K562 (cell line): ENCODE measurements at regions not wholly inside any gene's neighbourhood (a gene's known extent, or its start where the extent isn't known, plus 50 kb on each side); places are given as distances from the start of the nearest gene placed in this dataset.
A peak's percentile ranks its signal among the peaks of the same experiment; 100 is the strongest.

Experiments
- ARID2 ChIP-seq: fragments of 450-650 bp; IDR thresholded peaks from 2 replicates; pipeline ENCODE4 v1.6.1; 2017; ENCODE audit warnings: antibody characterized with exemption, mild to moderate bottlenecking
- BHLHE40 ChIP-seq: IDR thresholded peaks from 2 replicates; pipeline ENCODE4 v1.6.1; 2011; ENCODE audit warnings: low read length, improper control_type of control experiment
- CXXC5 ChIP-seq: fragments of 250-450 bp; sonication (Bioruptor Pico); IDR thresholded peaks from 2 replicates; pipeline ENCODE4 v1.8.0; 2022; ENCODE audit warnings: inconsistent platforms, mild to moderate bottlenecking, moderate library complexity
- ETV1 ChIP-seq: fragments of 450-650 bp; conservative IDR thresholded peaks from 2 replicates; pipeline ENCODE4 v1.6.1; 2016; ENCODE audit warnings: missing genetic modification characterization, control low read depth, low read depth, missing compliant biosample characterization
- FOXM1 ChIP-seq, 2 experiments: fragments of 450-650 bp in 1 of 2; sonication (generic) in 1 of 2; formaldehyde crosslinking in 1 of 2; IDR thresholded peaks; 2 replicates each; pipeline versions ENCODE4 v1.6.1 to v1.9.0; 2017 to 2022; ENCODE audit warnings: low read depth in 2 of 2, mild to moderate bottlenecking in 2 of 2, missing genetic modification reagents in 1 of 2, moderate library complexity in 1 of 2
- GATA2 ChIP-seq: sonication (generic); formaldehyde crosslinking; IDR thresholded peaks from 2 replicates; pipeline ENCODE4 v1.4.0; 2020; ENCODE audit warnings: mild to moderate bottlenecking, missing genetic modification reagents
- MCM5 ChIP-seq: fragments of 450-650 bp; IDR thresholded peaks from 2 replicates; pipeline ENCODE4 v1.6.1; 2016; ENCODE audit warnings: low read depth
- PTTG1 ChIP-seq: fragments of 450-650 bp; IDR thresholded peaks from 2 replicates; pipeline ENCODE4 v1.6.1; 2016; ENCODE audit warnings: low read depth, mild to moderate bottlenecking, missing genetic modification characterization, missing compliant biosample characterization
- TOE1 ChIP-seq, 2 experiments: fragments of 450-650 bp in 1 of 2; sonication (generic) in 1 of 2; formaldehyde crosslinking in 1 of 2; IDR thresholded peaks; 2 replicates each; pipeline versions ENCODE4 v1.7.1 to v1.8.0; 2016 to 2022; ENCODE audit warnings: borderline replicate concordance in 2 of 2, mild to moderate bottlenecking in 2 of 2, antibody characterized with exemption in 1 of 2, inconsistent platforms in 1 of 2, low read depth in 1 of 2, missing genetic modification reagents in 1 of 2, moderate library complexity in 1 of 2
- ZNF174 ChIP-seq: fragments of 250-450 bp; sonication (Bioruptor Pico); IDR thresholded peaks from 2 replicates; pipeline ENCODE4 v1.4.0; 2020; ENCODE audit warnings: mild to moderate bottlenecking
- ZNF224 ChIP-seq: sonication (generic); formaldehyde crosslinking; IDR thresholded peaks from 2 replicates; pipeline ENCODE4 v1.8.0; 2022; ENCODE audit warnings: mild to moderate bottlenecking, missing genetic modification reagents
- ZNF274 ChIP-seq: IDR thresholded peaks from 2 replicates; pipeline ENCODE4 v1.6.1; 2011; ENCODE audit warnings: low read depth, mild to moderate bottlenecking, low read length, moderate library complexity, borderline replicate concordance
- TF ChIP-seq, protein P1 (sequence below): sonication (generic); formaldehyde crosslinking; IDR thresholded peaks from 2 replicates; pipeline ENCODE4 v1.8.0; 2022; ENCODE audit warnings: missing genetic modification reagents, mild to moderate bottlenecking, moderate library complexity, borderline replicate concordance
- TF ChIP-seq, protein P2 (sequence below): fragments of 450-650 bp; IDR thresholded peaks from 2 replicates; pipeline ENCODE4 v1.6.1; 2016; ENCODE audit warnings: antibody characterized with exemption
- TF ChIP-seq, protein P3 (sequence below): fragments of 250-450 bp; sonication (Bioruptor Pico); IDR thresholded peaks from 2 replicates; pipeline ENCODE4 v1.5.0; 2021; ENCODE audit warnings: mild to moderate bottlenecking, borderline replicate concordance
- TF ChIP-seq, protein P4 (sequence below): sonication (generic); formaldehyde crosslinking; IDR thresholded peaks from 2 replicates; pipeline ENCODE4 v1.4.0; 2020; ENCODE audit warnings: mild to moderate bottlenecking, missing genetic modification reagents
- TF ChIP-seq, protein P5 (sequence below): fragments of 150-350 bp; conservative IDR thresholded peaks from 2 replicates; pipeline ENCODE4 v1.6.1; 2014; ENCODE audit warnings: low read length

DNA sequence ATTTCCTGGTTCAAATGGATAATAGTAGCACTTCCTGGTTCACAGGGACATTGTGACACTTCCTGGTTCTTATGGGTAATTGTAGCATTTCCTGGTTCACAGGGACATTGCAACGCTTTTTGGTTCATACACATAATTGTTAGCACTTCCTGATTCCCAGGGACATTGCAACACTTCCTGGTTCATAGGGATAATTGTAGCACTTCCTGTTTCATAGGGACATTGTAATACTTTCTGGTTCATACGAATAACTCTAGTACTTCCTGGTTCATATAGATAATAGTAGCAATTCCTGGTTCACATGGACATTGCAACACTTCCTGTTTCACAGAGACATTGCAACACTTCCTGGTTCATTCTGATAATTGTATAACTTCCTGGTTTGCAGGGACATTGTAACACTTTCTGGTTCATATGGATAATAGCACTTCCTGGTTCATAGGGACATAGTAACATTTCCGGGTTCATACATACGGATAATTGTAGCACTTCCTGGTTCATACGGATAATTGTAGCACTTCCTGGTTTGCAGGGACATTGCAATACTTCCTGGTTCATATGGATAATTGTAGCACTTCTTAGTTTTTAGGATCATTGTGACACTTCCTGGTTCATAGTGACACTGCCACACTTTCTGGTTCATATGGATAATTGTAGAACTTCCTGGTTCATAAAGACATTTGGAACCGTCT, 61.6 kb upstream of the CD99 start (continued):
- TF ChIP-seq, protein P1, sequence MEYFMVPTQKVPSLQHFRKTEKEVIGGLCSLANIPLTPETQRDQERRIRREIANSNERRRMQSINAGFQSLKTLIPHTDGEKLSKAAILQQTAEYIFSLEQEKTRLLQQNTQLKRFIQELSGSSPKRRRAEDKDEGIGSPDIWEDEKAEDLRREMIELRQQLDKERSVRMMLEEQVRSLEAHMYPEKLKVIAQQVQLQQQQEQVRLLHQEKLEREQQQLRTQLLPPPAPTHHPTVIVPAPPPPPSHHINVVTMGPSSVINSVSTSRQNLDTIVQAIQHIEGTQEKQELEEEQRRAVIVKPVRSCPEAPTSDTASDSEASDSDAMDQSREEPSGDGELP: no peak
- TF ChIP-seq ZNF224 (CRISPR knock-in tag) (peak; percentile 23; the same call in 1 of the 2 replicates), PTTG1 (tag) (no peak), GATA2 (no peak), ZNF174 (no peak), MCM5 (no peak), CXXC5 (CRISPR knock-in tag) (peak; percentile 59), ZNF274 (no peak), BHLHE40 (no peak), TOE1 (IDR thresholded peaks at IDR 0.05; ENCODE audit: borderline replicate concordance) (no peak), TOE1 (CRISPR knock-in tag; IDR thresholded peaks at IDR 0.05; ENCODE audit: borderline replicate concordance, low read depth) (peak; percentile 93; the same call in 1 of the 2 replicates), ETV1 (tag) (peak; percentile 92), FOXM1 (IDR thresholded peaks at IDR 0.05; ENCODE audit: low read depth) (no peak), FOXM1 (CRISPR knock-in tag; IDR thresholded peaks at IDR 0.05; ENCODE audit: low read depth) (no peak), ARID2 (no peak)
- TF ChIP-seq, protein P2, sequence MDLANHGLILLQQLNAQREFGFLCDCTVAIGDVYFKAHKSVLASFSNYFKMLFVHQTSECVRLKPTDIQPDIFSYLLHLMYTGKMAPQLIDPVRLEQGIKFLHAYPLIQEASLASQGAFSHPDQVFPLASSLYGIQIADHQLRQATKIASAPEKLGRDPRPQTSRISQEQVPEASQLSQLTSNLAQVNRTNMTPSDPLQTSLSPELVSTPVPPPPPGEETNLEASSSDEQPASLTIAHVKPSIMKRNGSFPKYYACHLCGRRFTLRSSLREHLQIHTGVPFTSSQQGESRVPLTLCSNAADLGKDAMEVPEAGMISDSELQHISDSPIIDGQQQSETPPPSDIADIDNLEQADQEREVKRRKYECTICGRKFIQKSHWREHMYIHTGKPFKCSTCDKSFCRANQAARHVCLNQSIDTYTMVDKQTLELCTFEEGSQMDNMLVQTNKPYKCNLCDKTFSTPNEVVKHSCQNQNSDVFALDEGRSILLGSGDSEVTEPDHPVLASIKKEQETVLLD: no peak
- TF ChIP-seq, protein P3, sequence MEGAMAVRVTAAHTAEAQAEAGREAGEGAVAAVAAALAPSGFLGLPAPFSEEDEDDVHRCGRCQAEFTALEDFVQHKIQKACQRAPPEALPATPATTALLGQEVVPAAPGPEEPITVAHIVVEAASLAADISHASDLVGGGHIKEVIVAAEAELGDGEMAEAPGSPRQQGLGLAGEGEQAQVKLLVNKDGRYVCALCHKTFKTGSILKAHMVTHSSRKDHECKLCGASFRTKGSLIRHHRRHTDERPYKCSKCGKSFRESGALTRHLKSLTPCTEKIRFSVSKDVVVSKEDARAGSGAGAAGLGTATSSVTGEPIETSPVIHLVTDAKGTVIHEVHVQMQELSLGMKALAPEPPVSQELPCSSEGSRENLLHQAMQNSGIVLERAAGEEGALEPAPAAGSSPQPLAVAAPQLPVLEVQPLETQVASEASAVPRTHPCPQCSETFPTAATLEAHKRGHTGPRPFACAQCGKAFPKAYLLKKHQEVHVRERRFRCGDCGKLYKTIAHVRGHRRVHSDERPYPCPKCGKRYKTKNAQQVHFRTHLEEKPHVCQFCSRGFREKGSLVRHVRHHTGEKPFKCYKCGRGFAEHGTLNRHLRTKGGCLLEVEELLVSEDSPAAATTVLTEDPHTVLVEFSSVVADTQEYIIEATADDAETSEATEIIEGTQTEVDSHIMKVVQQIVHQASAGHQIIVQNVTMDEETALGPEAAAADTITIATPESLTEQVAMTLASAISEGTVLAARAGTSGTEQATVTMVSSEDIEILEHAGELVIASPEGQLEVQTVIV (CRISPR knock-in tag): no peak
- TF ChIP-seq, protein P4, sequence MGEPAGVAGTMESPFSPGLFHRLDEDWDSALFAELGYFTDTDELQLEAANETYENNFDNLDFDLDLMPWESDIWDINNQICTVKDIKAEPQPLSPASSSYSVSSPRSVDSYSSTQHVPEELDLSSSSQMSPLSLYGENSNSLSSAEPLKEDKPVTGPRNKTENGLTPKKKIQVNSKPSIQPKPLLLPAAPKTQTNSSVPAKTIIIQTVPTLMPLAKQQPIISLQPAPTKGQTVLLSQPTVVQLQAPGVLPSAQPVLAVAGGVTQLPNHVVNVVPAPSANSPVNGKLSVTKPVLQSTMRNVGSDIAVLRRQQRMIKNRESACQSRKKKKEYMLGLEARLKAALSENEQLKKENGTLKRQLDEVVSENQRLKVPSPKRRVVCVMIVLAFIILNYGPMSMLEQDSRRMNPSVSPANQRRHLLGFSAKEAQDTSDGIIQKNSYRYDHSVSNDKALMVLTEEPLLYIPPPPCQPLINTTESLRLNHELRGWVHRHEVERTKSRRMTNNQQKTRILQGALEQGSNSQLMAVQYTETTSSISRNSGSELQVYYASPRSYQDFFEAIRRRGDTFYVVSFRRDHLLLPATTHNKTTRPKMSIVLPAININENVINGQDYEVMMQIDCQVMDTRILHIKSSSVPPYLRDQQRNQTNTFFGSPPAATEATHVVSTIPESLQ: no peak
- TF ChIP-seq, protein P5, sequence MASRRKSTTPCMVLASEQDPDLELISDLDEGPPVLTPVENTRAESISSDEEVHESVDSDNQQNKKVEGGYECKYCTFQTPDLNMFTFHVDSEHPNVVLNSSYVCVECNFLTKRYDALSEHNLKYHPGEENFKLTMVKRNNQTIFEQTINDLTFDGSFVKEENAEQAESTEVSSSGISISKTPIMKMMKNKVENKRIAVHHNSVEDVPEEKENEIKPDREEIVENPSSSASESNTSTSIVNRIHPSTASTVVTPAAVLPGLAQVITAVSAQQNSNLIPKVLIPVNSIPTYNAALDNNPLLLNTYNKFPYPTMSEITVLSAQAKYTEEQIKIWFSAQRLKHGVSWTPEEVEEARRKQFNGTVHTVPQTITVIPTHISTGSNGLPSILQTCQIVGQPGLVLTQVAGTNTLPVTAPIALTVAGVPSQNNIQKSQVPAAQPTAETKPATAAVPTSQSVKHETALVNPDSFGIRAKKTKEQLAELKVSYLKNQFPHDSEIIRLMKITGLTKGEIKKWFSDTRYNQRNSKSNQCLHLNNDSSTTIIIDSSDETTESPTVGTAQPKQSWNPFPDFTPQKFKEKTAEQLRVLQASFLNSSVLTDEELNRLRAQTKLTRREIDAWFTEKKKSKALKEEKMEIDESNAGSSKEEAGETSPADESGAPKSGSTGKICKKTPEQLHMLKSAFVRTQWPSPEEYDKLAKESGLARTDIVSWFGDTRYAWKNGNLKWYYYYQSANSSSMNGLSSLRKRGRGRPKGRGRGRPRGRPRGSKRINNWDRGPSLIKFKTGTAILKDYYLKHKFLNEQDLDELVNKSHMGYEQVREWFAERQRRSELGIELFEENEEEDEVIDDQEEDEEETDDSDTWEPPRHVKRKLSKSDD: no peak
